Right kidney (tissue), 1 donor: ENCODE measurements at regions not wholly inside any gene's neighbourhood (a gene's known extent, or its start where the extent isn't known, plus 50 kb on each side); places are given as distances from the start of the nearest gene placed in this dataset.
"Not testable (repeated sequence)": the region's sequence is repeated elsewhere in the genome, so short reads cannot be mapped to it uniquely, and the experiment has no call there.

ENCODE experiments used
- DNase-seq: peaks from one replicate; pipeline ENCODE4 v3.0.0-alpha.2; 2016

GRCh38 chr6:81340946-81341345 lies 411.5 kb downstream of the TENT5A start:
- DNase-seq, result no peak

- DNase-seq, result no peak
Observed at GRCh38 chr6:81331526-81331925, 421.0 kb downstream of the TENT5A start.

GRCh38 chr6:81328700-81329099 lies 423.8 kb downstream of the TENT5A start:
- DNase-seq, result no peak

GRCh38 chr6:81326881-81327561 lies 425.5 kb downstream of the TENT5A start:
- no peak for DNase-seq

- DNase-seq, result no peak
Observed at GRCh38 chr6:81309811-81310210, 442.7 kb downstream of the TENT5A start.

GRCh38 chr6:81308577-81309279 lies 443.8 kb downstream of the TENT5A start:
- no peak for DNase-seq

- no peak for DNase-seq
Observed at GRCh38 chr6:81307651-81308214, 444.7 kb downstream of the TENT5A start.

- no peak for DNase-seq
Observed at GRCh38 chr6:81304466-81304865, 448.0 kb downstream of the TENT5A start.

- DNase-seq, result no peak
Observed at GRCh38 chr6:81300961-81301360, 451.5 kb downstream of the TENT5A start.

GRCh38 chr6:81298751-81299150 lies 453.7 kb downstream of the TENT5A start:
- no peak for DNase-seq

GRCh38 chr6:81295310-81295709 lies 457.2 kb downstream of the TENT5A start:
- no peak for DNase-seq

GRCh38 chr6:81293896-81294295 lies 458.6 kb downstream of the TENT5A start:
- no peak for DNase-seq

GRCh38 chr6:81289229-81289628 lies 463.3 kb downstream of the TENT5A start:
- no peak for DNase-seq

GRCh38 chr6:81265106-81265505 lies 487.4 kb downstream of the TENT5A start:
- DNase-seq, result no peak

- no peak for DNase-seq
Observed at GRCh38 chr6:81263531-81264168, 488.8 kb downstream of the TENT5A start.

- DNase-seq, result no peak
Observed at GRCh38 chr6:81262656-81263055, 489.8 kb downstream of the TENT5A start.

GRCh38 chr6:81256223-81256622 lies 496.3 kb downstream of the TENT5A start:
- DNase-seq, result not testable (repeated sequence)

GRCh38 chr6:81253821-81254220 lies 498.7 kb downstream of the TENT5A start:
- DNase-seq, result no peak

- DNase-seq, result no peak
Observed at GRCh38 chr6:81252231-81252630, 500.2 kb downstream of the TENT5A start.

GRCh38 chr6:81246200-81246599 lies 506.3 kb downstream of the TENT5A start:
- DNase-seq, result no peak

GRCh38 chr6:81242624-81243023 lies 509.9 kb downstream of the TENT5A start:
- no peak for DNase-seq

- no peak for DNase-seq
Observed at GRCh38 chr6:81241126-81242041, 511.1 kb downstream of the TENT5A start.
